ENCODE measurements at regions not wholly inside any gene's neighbourhood (a gene's known extent, or its start where the extent isn't known, plus 50 kb on each side); places are given as distances from the start of the nearest gene placed in this dataset.

- Histone ChIP-seq H3K4me3 (ENCODE audit: low read depth in 1 of 5, low read length in 5 of 5) (no peak overlapping the region), H3K9ac (ENCODE audit: low read length in 5 of 5) (no peak overlapping the region), H3K4me1 (ENCODE audit: control insufficient read depth in 5 of 5, insufficient read depth in 5 of 5, low read length in 5 of 5) (no peaks in the 10 kb centered on the region), H3K36me3 (ENCODE audit: control insufficient read depth in 5 of 5, insufficient read depth in 5 of 5, low read length in 5 of 5) (no peaks in the 10 kb centered on the region), H3K9me3 (ENCODE audit: control insufficient read depth in 5 of 5, low read length in 5 of 5) (no peaks in the 10 kb centered on the region), H3K27ac (ENCODE audit: low read depth, low read length) (no peak overlapping the region), H3K27me3 (ENCODE audit: control insufficient read depth in 5 of 5, insufficient read depth in 4 of 5, low read length in 5 of 5) (peaks cover 0 to 2% (median 0%) of the 10 kb centered on the region in 5 donors)
Observed at GRCh38 chr15:46644501-46645481, 1010.0 kb downstream of the SQOR start.

GRCh38 chr15:46646490-46646889 lies 1011.7 kb downstream of the SQOR start:
- no peaks in the 10 kb centered on the region for H3K36me3 ChIP-seq (ENCODE audit: control insufficient read depth in 5 of 5, insufficient read depth in 5 of 5, low read length in 5 of 5)
- H3K27ac ChIP-seq (ENCODE audit: low read depth, low read length): no peak overlapping the region
- H3K9ac ChIP-seq (ENCODE audit: low read length in 5 of 5): no peak overlapping the region
- no peaks in the 10 kb centered on the region for H3K9me3 ChIP-seq (ENCODE audit: control insufficient read depth in 5 of 5, low read length in 5 of 5)
- H3K27me3 ChIP-seq (ENCODE audit: control insufficient read depth in 5 of 5, insufficient read depth in 4 of 5, low read length in 5 of 5): peaks cover 0 to 2% (median 0%) of the 10 kb centered on the region in 5 donors
- H3K4me3 ChIP-seq (ENCODE audit: low read depth in 1 of 5, low read length in 5 of 5): no peak overlapping the region
- no peaks in the 10 kb centered on the region for H3K4me1 ChIP-seq (ENCODE audit: control insufficient read depth in 5 of 5, insufficient read depth in 5 of 5, low read length in 5 of 5)

GRCh38 chr15:46647046-46647445 lies 1012.2 kb downstream of the SQOR start:
- Histone ChIP-seq H3K27ac (ENCODE audit: low read depth, low read length) (no peak overlapping the region), H3K4me3 (ENCODE audit: low read depth in 1 of 5, low read length in 5 of 5) (no peak overlapping the region), H3K4me1 (ENCODE audit: control insufficient read depth in 5 of 5, insufficient read depth in 5 of 5, low read length in 5 of 5) (no peaks in the 10 kb centered on the region), H3K9ac (ENCODE audit: low read length in 5 of 5) (no peak overlapping the region), H3K9me3 (ENCODE audit: control insufficient read depth in 5 of 5, low read length in 5 of 5) (no peaks in the 10 kb centered on the region), H3K36me3 (ENCODE audit: control insufficient read depth in 5 of 5, insufficient read depth in 5 of 5, low read length in 5 of 5) (no peaks in the 10 kb centered on the region), H3K27me3 (ENCODE audit: control insufficient read depth in 5 of 5, insufficient read depth in 4 of 5, low read length in 5 of 5) (peaks cover 0 to 2% (median 0%) of the 10 kb centered on the region in 5 donors)

GRCh38 chr15:46652266-46652665 lies 1017.4 kb downstream of the SQOR start:
- H3K27me3 ChIP-seq (ENCODE audit: control insufficient read depth in 5 of 5, insufficient read depth in 4 of 5, low read length in 5 of 5): peaks cover 0 to 2% (median 0%) of the 10 kb centered on the region in 5 donors
- no peak overlapping the region for H3K9ac ChIP-seq (ENCODE audit: low read length in 5 of 5)
- H3K27ac ChIP-seq (ENCODE audit: low read depth, low read length): no peak overlapping the region
- H3K4me1 ChIP-seq (ENCODE audit: control insufficient read depth in 5 of 5, insufficient read depth in 5 of 5, low read length in 5 of 5): no peaks in the 10 kb centered on the region
- no peaks in the 10 kb centered on the region for H3K9me3 ChIP-seq (ENCODE audit: control insufficient read depth in 5 of 5, low read length in 5 of 5)
- H3K36me3 ChIP-seq (ENCODE audit: control insufficient read depth in 5 of 5, insufficient read depth in 5 of 5, low read length in 5 of 5): no peaks in the 10 kb centered on the region
- H3K4me3 ChIP-seq (ENCODE audit: low read depth in 1 of 5, low read length in 5 of 5): no peak overlapping the region

DNA sequence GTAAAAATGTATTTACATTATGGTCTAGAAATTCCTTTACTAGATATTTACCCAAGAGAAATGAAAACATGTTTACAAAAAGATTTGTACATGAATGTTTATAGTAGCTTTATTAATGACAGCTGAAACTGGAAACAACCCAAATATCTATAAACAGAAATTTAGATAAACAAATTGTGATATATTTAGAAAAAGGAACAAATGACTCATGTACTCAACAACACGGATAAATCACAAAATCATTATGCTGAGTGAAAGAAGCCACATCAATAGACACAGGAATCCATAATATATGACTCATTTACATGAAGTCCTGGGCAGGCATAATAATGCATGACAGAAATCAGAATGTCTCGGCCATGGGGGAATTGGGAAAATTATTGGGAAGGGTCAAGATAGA lies 1020.2 kb downstream of the SQOR start:
- H3K27me3 ChIP-seq (ENCODE audit: control insufficient read depth in 5 of 5, insufficient read depth in 4 of 5, low read length in 5 of 5): no peaks in the 10 kb centered on the region
- no peaks in the 10 kb centered on the region for H3K9me3 ChIP-seq (ENCODE audit: control insufficient read depth in 5 of 5, low read length in 5 of 5)
- H3K4me3 ChIP-seq (ENCODE audit: low read depth in 1 of 5, low read length in 5 of 5): no peak overlapping the region
- H3K36me3 ChIP-seq (ENCODE audit: control insufficient read depth in 5 of 5, insufficient read depth in 5 of 5, low read length in 5 of 5): no peaks in the 10 kb centered on the region
- no peaks in the 10 kb centered on the region for H3K4me1 ChIP-seq (ENCODE audit: control insufficient read depth in 5 of 5, insufficient read depth in 5 of 5, low read length in 5 of 5)
- no peak overlapping the region for H3K9ac ChIP-seq (ENCODE audit: low read length in 5 of 5)
- no peak overlapping the region for H3K27ac ChIP-seq (ENCODE audit: low read depth, low read length)

DNA sequence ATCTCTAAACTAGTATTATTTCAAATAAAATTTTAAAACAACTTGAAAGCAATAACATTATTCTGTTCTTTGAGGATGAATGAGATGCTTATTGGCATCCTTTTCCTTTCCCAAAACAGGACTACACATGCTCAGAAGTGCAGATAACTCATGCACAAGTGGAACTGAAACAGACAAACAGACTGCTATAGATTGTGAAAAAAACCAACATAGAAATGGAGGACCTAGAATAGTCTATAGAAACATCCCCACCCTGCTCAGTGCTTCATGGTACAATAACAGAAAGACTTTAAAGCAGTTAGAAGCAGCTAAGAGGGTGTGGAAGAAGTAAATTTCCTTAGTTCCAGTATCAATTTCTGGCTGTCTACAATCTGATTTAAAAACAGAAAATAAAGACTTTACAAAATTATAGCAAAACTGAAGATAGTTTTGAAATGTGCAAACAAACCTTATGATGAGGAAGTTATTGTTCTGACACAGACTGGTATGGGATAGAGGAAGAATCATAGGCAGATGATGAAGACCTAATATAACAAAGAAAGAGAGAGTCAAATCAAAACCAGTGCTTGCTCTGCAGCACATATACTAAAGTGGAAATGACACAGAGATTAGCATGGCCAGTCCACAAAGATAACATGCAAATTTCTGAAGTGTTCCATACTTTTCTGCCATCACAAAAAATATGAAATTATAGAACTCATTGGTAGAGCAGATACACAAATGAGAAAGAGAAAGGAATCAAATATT lies 1025.4 kb downstream of the SQOR start:
- no peaks in the 10 kb centered on the region for H3K4me1 ChIP-seq (ENCODE audit: control insufficient read depth in 5 of 5, insufficient read depth in 5 of 5, low read length in 5 of 5)
- no peak overlapping the region for H3K27ac ChIP-seq (ENCODE audit: low read depth, low read length)
- H3K9me3 ChIP-seq (ENCODE audit: control insufficient read depth in 5 of 5, low read length in 5 of 5): no peaks in the 10 kb centered on the region
- H3K9ac ChIP-seq (ENCODE audit: low read length in 5 of 5): no peak overlapping the region
- H3K27me3 ChIP-seq (ENCODE audit: control insufficient read depth in 5 of 5, insufficient read depth in 4 of 5, low read length in 5 of 5): no peaks in the 10 kb centered on the region
- no peak overlapping the region for H3K4me3 ChIP-seq (ENCODE audit: low read depth in 1 of 5, low read length in 5 of 5)
- no peaks in the 10 kb centered on the region for H3K36me3 ChIP-seq (ENCODE audit: control insufficient read depth in 5 of 5, insufficient read depth in 5 of 5, low read length in 5 of 5)

DNA sequence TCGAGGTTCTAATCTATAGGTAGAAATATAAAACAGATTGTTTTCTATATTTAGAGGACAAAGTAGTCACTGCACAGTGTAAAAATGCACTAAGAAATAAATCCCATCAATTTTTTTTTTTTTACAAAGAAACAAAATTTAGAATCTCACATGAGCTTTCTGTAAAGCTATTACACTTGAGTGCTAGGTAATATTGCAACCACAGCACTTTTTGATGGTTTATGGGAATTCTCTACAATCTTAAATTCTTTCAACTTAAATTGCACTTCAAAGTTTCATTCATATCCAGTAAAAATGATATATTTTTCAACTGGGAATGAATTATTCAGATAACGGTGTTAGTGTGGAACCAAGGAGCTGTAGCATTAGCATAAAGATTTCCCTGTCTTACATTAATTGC lies 1035.4 kb downstream of the SQOR start:
- Histone ChIP-seq H3K4me3 (ENCODE audit: low read depth in 1 of 5, low read length in 5 of 5) (no peak overlapping the region), H3K36me3 (ENCODE audit: control insufficient read depth in 5 of 5, insufficient read depth in 5 of 5, low read length in 5 of 5) (no peaks in the 10 kb centered on the region), H3K27me3 (ENCODE audit: control insufficient read depth in 5 of 5, insufficient read depth in 4 of 5, low read length in 5 of 5) (no peaks in the 10 kb centered on the region), H3K9ac (ENCODE audit: low read length in 5 of 5) (no peak overlapping the region), H3K27ac (ENCODE audit: low read depth, low read length) (no peak overlapping the region), H3K4me1 (ENCODE audit: control insufficient read depth in 5 of 5, insufficient read depth in 5 of 5, low read length in 5 of 5) (no peaks in the 10 kb centered on the region), H3K9me3 (ENCODE audit: control insufficient read depth in 5 of 5, low read length in 5 of 5) (no peaks in the 10 kb centered on the region)

GRCh38 chr15:46671336-46671735 lies 1036.5 kb downstream of the SQOR start:
- Histone ChIP-seq H3K4me1 (ENCODE audit: control insufficient read depth in 5 of 5, insufficient read depth in 5 of 5, low read length in 5 of 5) (no peaks in the 10 kb centered on the region), H3K9me3 (ENCODE audit: control insufficient read depth in 5 of 5, low read length in 5 of 5) (no peaks in the 10 kb centered on the region), H3K9ac (ENCODE audit: low read length in 5 of 5) (no peak overlapping the region), H3K4me3 (ENCODE audit: low read depth in 1 of 5, low read length in 5 of 5) (no peak overlapping the region), H3K27ac (ENCODE audit: low read depth, low read length) (no peak overlapping the region), H3K27me3 (ENCODE audit: control insufficient read depth in 5 of 5, insufficient read depth in 4 of 5, low read length in 5 of 5) (no peaks in the 10 kb centered on the region), H3K36me3 (ENCODE audit: control insufficient read depth in 5 of 5, insufficient read depth in 5 of 5, low read length in 5 of 5) (no peaks in the 10 kb centered on the region)

DNA sequence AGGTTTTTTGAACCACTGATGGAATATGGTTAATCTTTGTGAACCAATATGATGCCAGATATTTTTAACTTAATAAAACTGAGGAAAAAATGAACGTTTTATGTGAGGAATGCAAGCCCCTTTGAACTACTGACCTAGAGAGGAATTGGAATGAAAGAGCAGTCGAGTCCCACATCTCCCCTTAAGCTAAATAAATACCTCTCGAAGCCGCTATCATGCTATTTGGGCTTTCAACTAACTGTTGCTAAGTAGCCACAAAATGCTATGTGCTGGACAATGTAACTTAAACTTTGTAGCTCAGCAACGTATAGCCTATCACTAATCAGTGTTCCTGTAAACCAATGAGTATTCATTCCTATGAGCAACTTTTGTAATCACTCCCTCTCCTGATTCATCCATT lies 1037.2 kb downstream of the SQOR start:
- Histone ChIP-seq H3K4me3 (ENCODE audit: low read depth in 1 of 5, low read length in 5 of 5) (no peak overlapping the region), H3K9me3 (ENCODE audit: control insufficient read depth in 5 of 5, low read length in 5 of 5) (no peaks in the 10 kb centered on the region), H3K27me3 (ENCODE audit: control insufficient read depth in 5 of 5, insufficient read depth in 4 of 5, low read length in 5 of 5) (no peaks in the 10 kb centered on the region), H3K9ac (ENCODE audit: low read length in 5 of 5) (no peak overlapping the region), H3K4me1 (ENCODE audit: control insufficient read depth in 5 of 5, insufficient read depth in 5 of 5, low read length in 5 of 5) (no peaks in the 10 kb centered on the region), H3K27ac (ENCODE audit: low read depth, low read length) (no peak overlapping the region), H3K36me3 (ENCODE audit: control insufficient read depth in 5 of 5, insufficient read depth in 5 of 5, low read length in 5 of 5) (no peaks in the 10 kb centered on the region)

All from subcutaneous abdominal adipose tissue (tissue), 5 donors.